Keratinocyte (primary cell): ENCODE measurements at regions not wholly inside any gene's neighbourhood (a gene's known extent, or its start where the extent isn't known, plus 50 kb on each side); places are given as distances from the start of the nearest gene placed in this dataset.

ENCODE experiments used
- EZH2 ChIP-seq: IDR thresholded peaks from one replicate; pipeline ENCODE4 v1.6.1; 2012; ENCODE audit warnings: inconsistent platforms, mild to moderate bottlenecking, low read length, moderate library complexity
- TF ChIP-seq, protein P1 (sequence below), 3 experiments: IDR thresholded peaks in 1 of 3; conservative IDR thresholded peaks in 1 of 3; optimal IDR thresholded peaks in 1 of 3; 2 replicates in 2 of 3; 3 replicates in 1 of 3; pipeline versions ENCODE3 to v1.5.1; 2011; ENCODE audit warnings: low read length in 3 of 3, mild to moderate bottlenecking in 3 of 3, moderate library complexity in 2 of 3, control low read depth in 1 of 3, inconsistent platforms in 1 of 3; ENCODE audit not compliant: insufficient read depth in 2 of 3; ENCODE audit errors: extremely low read depth in 1 of 3

- TF ChIP-seq EZH2, result no peak
- TF ChIP-seq, protein P1, sequence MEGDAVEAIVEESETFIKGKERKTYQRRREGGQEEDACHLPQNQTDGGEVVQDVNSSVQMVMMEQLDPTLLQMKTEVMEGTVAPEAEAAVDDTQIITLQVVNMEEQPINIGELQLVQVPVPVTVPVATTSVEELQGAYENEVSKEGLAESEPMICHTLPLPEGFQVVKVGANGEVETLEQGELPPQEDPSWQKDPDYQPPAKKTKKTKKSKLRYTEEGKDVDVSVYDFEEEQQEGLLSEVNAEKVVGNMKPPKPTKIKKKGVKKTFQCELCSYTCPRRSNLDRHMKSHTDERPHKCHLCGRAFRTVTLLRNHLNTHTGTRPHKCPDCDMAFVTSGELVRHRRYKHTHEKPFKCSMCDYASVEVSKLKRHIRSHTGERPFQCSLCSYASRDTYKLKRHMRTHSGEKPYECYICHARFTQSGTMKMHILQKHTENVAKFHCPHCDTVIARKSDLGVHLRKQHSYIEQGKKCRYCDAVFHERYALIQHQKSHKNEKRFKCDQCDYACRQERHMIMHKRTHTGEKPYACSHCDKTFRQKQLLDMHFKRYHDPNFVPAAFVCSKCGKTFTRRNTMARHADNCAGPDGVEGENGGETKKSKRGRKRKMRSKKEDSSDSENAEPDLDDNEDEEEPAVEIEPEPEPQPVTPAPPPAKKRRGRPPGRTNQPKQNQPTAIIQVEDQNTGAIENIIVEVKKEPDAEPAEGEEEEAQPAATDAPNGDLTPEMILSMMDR (optimal IDR thresholded peaks at IDR 0.05 in 1 of 3, IDR thresholded peaks at IDR 0.05 in 1 of 3, conservative IDR thresholded peaks at IDR 0.05 in 1 of 3; ENCODE audit: extremely low read depth in 1 of 3, insufficient read depth in 2 of 3, low read length in 3 of 3), result no peak
These were observed 93.0 kb downstream of the SLC35B3 start for GRCh38 chr6:8342241-8342819.
